Mucosa of gallbladder (tissue), 1 donor: ENCODE measurements at regions not wholly inside any gene's neighbourhood (a gene's known extent, or its start where the extent isn't known, plus 50 kb on each side); places are given as distances from the start of the nearest gene placed in this dataset.

Experiments used
- DNase-seq: peaks from one replicate; pipeline ENCODE4 v3.0.0-alpha.2; 2020; ENCODE audit warnings: low spot score
- donor health status: DM: no; HTN: no; CAD: no.

DNA sequence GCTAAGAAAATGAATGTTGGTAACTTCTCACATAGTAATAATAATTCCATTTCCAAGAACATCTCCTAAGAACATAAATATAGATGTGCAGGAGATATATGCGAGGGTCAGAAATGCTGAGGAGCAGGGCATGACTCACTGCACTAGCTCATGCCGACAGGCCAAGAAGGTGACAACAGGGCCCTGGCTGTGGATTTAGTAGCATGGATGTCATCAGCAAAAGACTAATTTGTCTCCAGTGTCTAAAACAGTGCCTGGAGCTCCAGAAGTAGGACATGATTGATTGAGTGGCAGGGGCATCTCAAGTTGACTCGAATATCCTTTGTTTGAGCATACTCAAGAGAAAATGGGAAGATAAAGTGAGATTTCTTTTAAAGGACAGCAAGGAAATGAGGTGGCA lies 207.0 kb upstream of the FOXA2 start:
- no peak for DNase-seq

GRCh38 chr20:22791877-22792525 lies 207.6 kb upstream of the FOXA2 start:
- DNase-seq: no peak

DNA sequence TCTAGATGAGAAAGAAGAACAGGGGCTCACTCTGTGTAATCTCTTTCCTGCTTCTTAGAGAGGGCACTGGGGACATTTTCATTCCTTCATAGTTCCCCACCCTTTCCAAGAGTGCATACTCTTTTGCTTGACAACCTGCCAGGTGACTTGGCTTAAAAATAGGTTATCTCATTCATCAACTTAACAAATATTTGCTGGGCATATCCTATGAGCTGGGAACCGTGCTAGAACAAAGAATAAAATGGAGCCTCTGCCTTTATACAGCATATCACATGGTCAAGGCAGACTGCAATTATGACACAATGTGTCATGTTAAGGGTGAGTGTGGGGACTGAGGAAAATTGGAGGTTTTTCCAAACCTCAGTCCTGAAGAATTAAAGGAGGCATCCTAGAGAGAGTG lies 209.8 kb upstream of the FOXA2 start:
- DNase-seq: peak; percentile 38

DNA sequence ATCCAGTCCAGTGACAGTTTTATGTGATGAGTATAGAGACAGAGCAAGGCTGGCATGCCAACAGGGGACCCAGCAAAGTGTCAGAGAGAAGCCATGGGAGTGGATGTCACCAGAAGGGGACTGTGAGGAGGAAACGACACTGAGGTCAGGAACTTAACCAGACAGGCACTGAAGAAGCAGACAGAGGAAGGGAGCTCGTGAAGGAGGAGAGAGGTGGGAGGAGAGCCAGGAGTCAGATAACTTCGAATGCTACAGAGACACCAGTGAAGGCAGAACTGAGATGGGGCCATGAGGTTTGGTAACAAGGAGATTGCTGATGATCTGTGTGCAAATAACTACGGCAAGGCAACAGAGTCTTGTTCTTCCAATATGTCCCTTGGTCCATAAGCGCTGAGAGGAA lies 211.1 kb upstream of the FOXA2 start:
- DNase-seq: no peak

DNA sequence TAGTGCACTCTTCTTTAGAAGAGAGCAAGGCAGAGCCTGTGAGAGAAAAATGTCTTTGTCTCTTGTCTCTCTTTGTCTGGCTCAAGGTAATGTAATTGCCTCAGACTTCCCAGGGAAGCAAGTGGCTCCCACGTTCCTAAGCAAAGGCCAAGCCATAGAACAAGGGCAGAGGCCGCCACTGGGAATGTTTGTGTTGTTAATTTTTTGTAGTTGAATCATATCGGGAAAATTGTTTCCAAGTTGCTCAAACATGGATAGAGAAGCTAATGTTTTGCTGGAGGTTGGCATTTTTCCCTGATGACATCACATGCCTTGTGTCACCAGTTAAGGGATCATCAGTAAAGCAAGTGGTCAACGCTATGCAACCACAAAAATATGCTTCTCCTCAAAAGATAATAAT lies 211.5 kb upstream of the FOXA2 start:
- DNase-seq: peak; percentile 85

GRCh38 chr20:22796469-22797077 lies 212.2 kb upstream of the FOXA2 start:
- no peak for DNase-seq

DNA sequence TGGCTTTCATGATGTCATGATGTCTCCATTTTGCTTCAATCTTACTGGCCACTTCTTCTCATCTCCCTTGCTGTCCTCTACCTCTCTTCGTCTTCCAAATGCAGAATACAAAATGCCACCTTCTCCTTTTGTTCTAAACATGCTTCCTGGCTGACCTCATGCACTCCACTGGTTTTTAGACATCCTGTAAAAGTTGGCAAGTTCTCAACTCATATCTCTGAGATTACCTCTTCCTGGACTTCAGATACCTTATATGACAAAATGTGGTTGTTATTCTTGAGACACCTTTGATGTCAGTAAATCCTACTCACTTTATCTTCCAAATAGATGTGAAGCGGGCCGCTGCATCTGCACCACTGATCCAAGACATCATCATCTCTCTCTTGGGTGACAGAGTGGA lies 212.7 kb upstream of the FOXA2 start:
- DNase-seq: no peak

GRCh38 chr20:22799687-22800086 lies 215.3 kb upstream of the FOXA2 start:
- DNase-seq: no peak

DNA sequence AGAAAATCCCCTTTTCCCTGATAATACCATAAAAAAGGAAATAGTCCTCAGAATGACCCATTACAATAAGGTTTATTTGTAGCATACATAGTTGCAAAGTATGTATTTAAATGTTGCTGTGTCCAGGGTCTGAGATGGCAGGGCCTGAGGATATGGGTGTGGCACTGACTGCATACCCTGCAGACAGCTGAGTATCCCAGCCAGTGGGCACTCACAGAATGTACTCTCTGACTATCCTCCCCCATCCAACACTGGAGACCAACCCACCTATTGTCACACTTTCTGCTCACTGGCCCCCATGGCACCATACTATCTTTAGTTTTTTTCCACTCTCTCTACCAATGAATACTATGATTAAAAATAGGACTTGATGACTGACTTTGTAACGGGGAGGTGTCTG lies 215.8 kb upstream of the FOXA2 start:
- DNase-seq: no peak

DNA sequence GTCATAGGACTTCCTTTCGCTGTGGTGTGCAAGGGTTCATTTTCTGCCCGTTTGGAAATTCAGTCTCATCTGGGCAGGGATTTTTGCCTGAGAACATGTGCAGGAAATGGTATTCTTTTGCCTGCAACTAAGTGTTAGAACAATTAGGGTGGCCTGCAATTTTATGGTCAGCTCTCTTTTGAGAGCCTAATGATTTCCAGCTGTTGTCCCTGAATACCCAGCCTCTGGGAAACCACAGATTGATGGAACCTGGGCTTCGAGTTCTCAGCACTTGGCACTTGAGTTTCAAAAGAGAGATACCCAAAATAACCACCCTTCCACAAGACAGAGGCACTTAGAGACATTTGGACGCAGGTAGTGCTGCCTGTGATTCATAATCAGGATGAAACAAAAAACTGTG lies 217.2 kb upstream of the FOXA2 start:
- no peak for DNase-seq

- no peak for DNase-seq
Measured at GRCh38 chr20:22802296-22802695, 217.9 kb upstream of the FOXA2 start.

DNA sequence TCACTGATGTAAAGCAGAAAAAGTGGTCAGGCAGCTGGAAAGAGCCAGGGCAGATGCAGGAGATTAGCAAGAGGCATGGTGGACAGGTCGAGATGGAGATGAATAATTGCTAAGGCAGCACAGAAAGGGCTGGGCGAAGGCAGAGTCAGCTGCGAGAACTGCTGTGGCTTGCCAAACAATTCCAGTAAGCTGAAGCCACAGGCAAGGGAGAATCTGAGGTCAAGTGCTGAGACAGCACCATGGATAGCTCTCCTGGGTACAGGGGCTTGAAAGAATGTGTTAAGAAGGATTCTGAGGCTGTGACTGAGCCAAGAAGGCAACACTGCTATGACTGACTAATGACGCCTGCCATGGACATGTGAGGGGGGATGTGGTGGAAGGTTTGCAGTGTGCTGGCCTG lies 220.8 kb upstream of the FOXA2 start:
- DNase-seq: peak; percentile 29

GRCh38 chr20:22805996-22806395 lies 221.6 kb upstream of the FOXA2 start:
- no peak for DNase-seq

- no peak for DNase-seq
Measured at GRCh38 chr20:22807045-22807444, 222.7 kb upstream of the FOXA2 start.

DNA sequence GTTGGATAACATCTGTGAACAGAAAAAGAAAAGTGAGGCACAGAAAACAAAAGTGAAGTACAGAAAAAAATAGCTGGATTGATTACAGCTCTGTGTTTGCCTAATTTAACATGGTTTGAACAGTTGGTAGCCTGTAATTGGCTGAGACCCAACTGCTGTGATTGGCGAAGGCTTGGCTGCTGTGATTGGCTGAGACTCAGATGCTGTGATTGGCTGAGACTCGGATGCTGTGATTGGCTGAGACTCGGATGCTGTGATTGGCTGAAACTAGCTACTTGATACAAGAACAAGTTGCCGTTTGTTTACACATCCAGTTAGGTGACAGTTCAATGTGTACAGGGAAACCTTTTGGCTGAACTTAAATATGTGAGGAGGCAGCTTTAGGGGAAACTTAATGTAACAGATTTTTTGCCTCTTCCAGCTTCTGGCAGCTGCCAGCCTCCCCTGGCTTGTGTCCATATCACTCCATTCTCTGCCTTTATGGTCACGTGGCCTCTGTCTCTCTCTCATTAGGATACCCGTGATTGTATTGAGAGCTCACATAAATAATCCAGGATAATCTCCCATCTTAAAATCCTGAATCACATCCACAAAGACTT lies 223.4 kb upstream of the FOXA2 start:
- DNase-seq: peak; percentile 28

GRCh38 chr20:22808628-22809027 lies 224.3 kb upstream of the FOXA2 start:
- DNase-seq: no peak

- no peak for DNase-seq
Measured at GRCh38 chr20:22810030-22810429, 225.1 kb upstream of the SSTR4 start.

- DNase-seq: no peak
Measured at GRCh38 chr20:22810626-22811569, 224.2 kb upstream of the SSTR4 start.

DNA sequence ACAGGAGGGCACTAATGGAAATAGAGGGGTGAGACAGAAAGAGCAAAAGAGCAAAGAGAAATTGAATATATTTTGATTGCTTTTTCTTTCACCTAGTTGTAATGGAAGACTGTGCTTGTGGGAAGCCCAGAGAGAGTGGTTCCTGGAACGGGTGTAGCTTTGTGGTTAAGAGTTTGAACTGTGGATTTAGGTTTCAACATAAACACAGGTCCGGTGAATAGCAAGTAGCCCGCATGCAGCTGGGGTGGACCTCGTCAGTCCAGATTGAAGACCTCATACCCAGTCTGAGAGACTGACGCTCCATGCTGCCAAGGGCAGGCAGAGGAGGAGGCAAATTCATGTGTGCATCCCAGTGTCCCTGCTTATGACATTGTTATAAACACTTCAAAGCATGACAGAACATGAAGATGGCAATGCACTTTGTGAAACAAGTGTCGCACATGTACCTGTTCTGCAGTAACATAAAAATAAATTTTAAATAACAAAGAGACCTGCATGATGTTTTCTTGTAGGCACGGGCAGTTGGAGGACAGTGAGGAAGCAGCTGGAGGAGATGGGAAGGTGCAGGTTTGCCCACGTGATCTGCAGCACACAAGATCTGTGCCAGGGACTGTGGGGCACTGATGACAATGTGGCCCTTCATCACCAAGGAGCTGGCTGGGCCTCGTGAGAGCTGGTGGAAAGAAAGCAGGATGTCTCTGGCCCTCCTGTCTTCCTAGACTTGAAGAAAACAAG lies 220.5 kb upstream of the SSTR4 start:
- DNase-seq: no peak

DNA sequence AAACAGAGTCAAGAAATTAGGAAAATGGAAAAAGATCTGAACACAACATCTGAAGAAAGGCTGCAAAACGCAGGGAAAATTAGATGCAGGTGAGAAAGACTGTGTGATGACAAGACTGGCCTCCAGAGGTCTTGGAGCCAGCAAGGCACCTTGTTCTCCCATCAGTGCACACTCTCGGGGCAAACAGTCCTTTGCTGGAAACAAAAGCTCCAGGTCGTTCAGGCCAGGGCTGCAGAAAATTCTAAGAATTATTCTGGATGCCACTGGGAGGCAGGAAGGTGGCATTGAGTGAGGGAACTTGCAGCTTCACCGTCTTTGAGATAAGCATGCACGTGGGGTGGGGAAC lies 219.9 kb upstream of the SSTR4 start:
- no peak for DNase-seq

- DNase-seq: no peak
Measured at GRCh38 chr20:22815603-22816315, 219.4 kb upstream of the SSTR4 start.
